A673 (cell line): ENCODE measurements at regions not wholly inside any gene's neighbourhood (a gene's known extent, or its start where the extent isn't known, plus 50 kb on each side); places are given as distances from the start of the nearest gene placed in this dataset.
A peak's percentile ranks its signal among the peaks of the same experiment; 100 is the strongest.

ENCODE experiments used
- BruUV-seq: library from RNA; stranded (reverse); fragments of 400-500 nt; replicated peaks from 2 replicates; lab custom pipeline; 2021; lab: Mats Ljungman, UMichigan
- CTCF ChIA-PET: fragments of 300-600 bp; sonication (Branson Sonifier 250); formaldehyde crosslinking; loops from one replicate; lab custom pipeline; 2022; ENCODE audit warnings: antibody characterized with exemption; lab: Charles Lee
- POLR2A ChIA-PET: fragments of 300-600 bp; sonication (Branson Sonifier 250); formaldehyde crosslinking; loops from one replicate; lab custom pipeline; 2022; ENCODE audit warnings: antibody characterized with exemption; ENCODE audit not compliant: low non-redundant PET; lab: Charles Lee
- DNase-seq: peaks from one replicate; pipeline ENCODE4 v3.0.0-alpha.2; 2015; ENCODE audit warnings: low spot score
- H3K27ac ChIP-seq: fragments of 200-600 bp; sonication (generic); 2 replicates; pipeline ENCODE4 v1.5.1; 2016; ENCODE audit warnings: mixed run types, low read depth, mild to moderate bottlenecking, mixed read lengths, antibody characterized with exemption, low read length; ENCODE audit not compliant: poor library complexity, severe bottlenecking
- H3K27me3 ChIP-seq: fragments of 200-600 bp; sonication (generic); replicated peaks from 2 replicates; pipeline ENCODE4 v1.6.1; 2017; ENCODE audit warnings: mixed run types, low read depth, mild to moderate bottlenecking, mixed read lengths, antibody characterized with exemption, low read length; ENCODE audit not compliant: insufficient read depth, poor library complexity
- H3K36me3 ChIP-seq: fragments of 200-600 bp; sonication (generic); 2 replicates; pipeline ENCODE4 v1.6.1; 2016; ENCODE audit warnings: mixed run types, mild to moderate bottlenecking, mixed read lengths, antibody characterized with exemption, low read length; ENCODE audit not compliant: insufficient read depth, poor library complexity, severe bottlenecking
- H3K4me1 ChIP-seq: fragments of 200-600 bp; sonication (generic); 2 replicates; pipeline ENCODE4 v1.6.1; 2017; ENCODE audit warnings: mixed run types, mild to moderate bottlenecking, mixed read lengths, antibody characterized with exemption, low read length; ENCODE audit not compliant: insufficient read depth, poor library complexity, severe bottlenecking
- H3K4me3 ChIP-seq: fragments of 200-600 bp; sonication (generic); 2 replicates; pipeline ENCODE4 v1.5.1; 2016; ENCODE audit warnings: low read depth, mixed run types, mild to moderate bottlenecking, mixed read lengths, low read length; ENCODE audit not compliant: poor library complexity, severe bottlenecking
- H3K9me3 ChIP-seq: fragments of 200-600 bp; sonication (generic); 2 replicates; pipeline ENCODE4 v1.6.1; 2016; ENCODE audit warnings: mixed run types, low read depth, mild to moderate bottlenecking, mixed read lengths, antibody characterized with exemption, low read length; ENCODE audit not compliant: poor library complexity, severe bottlenecking
- EZH2 ChIP-seq: fragments of 200-600 bp; sonication (generic); IDR thresholded peaks from 2 replicates; pipeline ENCODE4 v1.6.1; 2017; ENCODE audit warnings: borderline replicate concordance, low read depth, mild to moderate bottlenecking, mixed read lengths, antibody characterized with exemption, low read length; ENCODE audit not compliant: poor library complexity, severe bottlenecking
- intact Hi-C: fragments of 100-400 bp; cut with micrococcal nuclease; formaldehyde crosslinking; loops from one replicate; pipeline ENCODE4 v1.10.0; 2022; ENCODE audit not compliant: unreplicated experiment
- TF ChIP-seq, protein P1 (sequence below): fragments of 300-800, 200-600 bp; sonication (generic); conservative IDR thresholded peaks from 2 replicates; pipeline ENCODE4 v1.5.1; 2017; ENCODE audit warnings: low read depth, mild to moderate bottlenecking, antibody characterized with exemption, low read length, moderate library complexity, mixed read lengths

GRCh38 chr14:36057452-36058116, 118.9 kb downstream of the PTCSC3 start:
- intact Hi-C loops, result no loop called here
- no peak overlapping the region for H3K27ac ChIP-seq
- no peaks in the 10 kb centered on the region for H3K36me3 ChIP-seq
- no peaks in the 10 kb centered on the region for H3K9me3 ChIP-seq
- no peak for TF ChIP-seq EZH2
- TF ChIP-seq, protein P1, sequence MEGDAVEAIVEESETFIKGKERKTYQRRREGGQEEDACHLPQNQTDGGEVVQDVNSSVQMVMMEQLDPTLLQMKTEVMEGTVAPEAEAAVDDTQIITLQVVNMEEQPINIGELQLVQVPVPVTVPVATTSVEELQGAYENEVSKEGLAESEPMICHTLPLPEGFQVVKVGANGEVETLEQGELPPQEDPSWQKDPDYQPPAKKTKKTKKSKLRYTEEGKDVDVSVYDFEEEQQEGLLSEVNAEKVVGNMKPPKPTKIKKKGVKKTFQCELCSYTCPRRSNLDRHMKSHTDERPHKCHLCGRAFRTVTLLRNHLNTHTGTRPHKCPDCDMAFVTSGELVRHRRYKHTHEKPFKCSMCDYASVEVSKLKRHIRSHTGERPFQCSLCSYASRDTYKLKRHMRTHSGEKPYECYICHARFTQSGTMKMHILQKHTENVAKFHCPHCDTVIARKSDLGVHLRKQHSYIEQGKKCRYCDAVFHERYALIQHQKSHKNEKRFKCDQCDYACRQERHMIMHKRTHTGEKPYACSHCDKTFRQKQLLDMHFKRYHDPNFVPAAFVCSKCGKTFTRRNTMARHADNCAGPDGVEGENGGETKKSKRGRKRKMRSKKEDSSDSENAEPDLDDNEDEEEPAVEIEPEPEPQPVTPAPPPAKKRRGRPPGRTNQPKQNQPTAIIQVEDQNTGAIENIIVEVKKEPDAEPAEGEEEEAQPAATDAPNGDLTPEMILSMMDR, result no peak
- DNase-seq, result peak; percentile 66
- no peaks in the 10 kb centered on the region for H3K27me3 ChIP-seq
- ChIA-PET POLR2A (no interaction called here), CTCF (no interaction called here)
- no TSS peak for BruUV-seq
- no peaks in the 10 kb centered on the region for H3K4me1 ChIP-seq
- H3K4me3 ChIP-seq, result no peak overlapping the region

- Histone ChIP-seq H3K36me3 (no peaks in the 10 kb centered on the region), H3K4me3 (no peak overlapping the region), H3K9me3 (no peaks in the 10 kb centered on the region), H3K27ac (no peak overlapping the region), H3K4me1 (no peaks in the 10 kb centered on the region), H3K27me3 (no peaks in the 10 kb centered on the region)
- no TSS peak for BruUV-seq
- ChIA-PET CTCF (no interaction called here), POLR2A (no interaction called here)
- intact Hi-C loops, result no loop called here
- TF ChIP-seq, protein P1, result no peak
- no peak for TF ChIP-seq EZH2
- no peak for DNase-seq
These were observed 119.7 kb downstream of the PTCSC3 start for GRCh38 chr14:36056845-36057244.

- no TSS peak for BruUV-seq
- no peak overlapping the region for H3K4me3 ChIP-seq
- CTCF ChIA-PET, result no interaction called here
- H3K36me3 ChIP-seq, result no peaks in the 10 kb centered on the region
- POLR2A ChIA-PET, result no interaction called here
- H3K27me3 ChIP-seq, result no peaks in the 10 kb centered on the region
- H3K9me3 ChIP-seq, result no peaks in the 10 kb centered on the region
- intact Hi-C loops, result no loop called here
- no peak overlapping the region for H3K27ac ChIP-seq
- H3K4me1 ChIP-seq, result no peaks in the 10 kb centered on the region
- TF ChIP-seq EZH2, result no peak
- TF ChIP-seq, protein P1, result no peak
- DNase-seq, result no peak
These were observed 120.8 kb downstream of the PTCSC3 start for GRCh38 chr14:36055681-36056225.
